ENCODE measurements at regions not wholly inside any gene's neighbourhood (a gene's known extent, or its start where the extent isn't known, plus 50 kb on each side); places are given as distances from the start of the nearest gene placed in this dataset.

DNA sequence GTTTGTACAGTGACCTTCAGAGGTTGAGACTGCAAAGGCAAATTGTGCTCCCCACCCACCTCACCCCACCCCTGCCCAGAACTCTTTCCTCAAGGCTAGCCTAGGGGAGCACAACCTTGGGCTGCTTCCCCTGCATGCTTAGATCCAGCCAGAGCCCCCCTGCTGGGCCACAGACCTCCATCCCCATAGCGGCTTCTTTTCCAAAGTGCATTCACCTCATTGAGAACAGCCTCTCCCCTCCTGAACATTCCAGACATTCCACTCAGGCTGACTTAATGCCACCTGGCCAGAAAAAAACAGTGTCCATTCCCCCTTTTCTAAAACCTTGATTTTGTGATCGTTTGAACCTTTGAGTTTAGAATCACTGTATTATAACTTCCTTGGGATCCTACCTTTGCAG, 124.4 kb upstream of the TOPAZ1 start:
- Histone ChIP-seq H3K79me2 (ENCODE audit: control insufficient read depth, insufficient read depth, low read length) (no peaks in the 10 kb centered on the region), H3K27ac (ENCODE audit: control insufficient read depth, insufficient read depth, low read length) (no peak overlapping the region), H2AFZ (ENCODE audit: control insufficient read depth, low read length) (no peak overlapping the region), H3K4me3 (ENCODE audit: control insufficient read depth in 2 of 3, extremely low read depth in 1 of 3, insufficient read depth in 2 of 3, low read depth in 1 of 3, low read length in 3 of 3) (no peak overlapping the region), H3K36me3 (ENCODE audit: control insufficient read depth in 2 of 2, extremely low read depth in 1 of 2, insufficient read depth in 2 of 2, low read length in 2 of 2) (no peaks in the 10 kb centered on the region), H3K27me3 (ENCODE audit: control insufficient read depth, extremely low read depth, insufficient read depth, low read length) (no peaks in the 10 kb centered on the region), H3K4me2 (ENCODE audit: control insufficient read depth, extremely low read depth, insufficient read depth, low read depth, low read length) (no peak overlapping the region), H3K9me3 (ENCODE audit: control insufficient read depth, low read depth, low read length) (no peaks in the 10 kb centered on the region), H3K9ac (ENCODE audit: control insufficient read depth, extremely low read depth, insufficient read depth, low read length) (no peak overlapping the region), H3K4me1 (ENCODE audit: control insufficient read depth, extremely low read depth, insufficient read depth, low read length) (peaks cover 5% of the 10 kb centered on the region), H4K20me1 (ENCODE audit: control insufficient read depth, extremely low read depth, insufficient read depth, low read length) (no peaks in the 10 kb centered on the region), H3K9me1 (ENCODE audit: control insufficient read depth, extremely low read depth, insufficient read depth, low read length) (no peaks in the 10 kb centered on the region)
- FAIRE-seq (peak; percentile 74), DNase-seq (ENCODE audit: low read depth, low spot score) (no peak)
- dilution Hi-C loops (cut with MboI; ENCODE audit: extremely low pct_ligation_motif_present, low sequenced_read_pairs), result no loop called here
- TF ChIP-seq EZH2 (IDR thresholded peaks at IDR 0.05; ENCODE audit: low read length), result no peak
- TF ChIP-seq, protein P1, sequence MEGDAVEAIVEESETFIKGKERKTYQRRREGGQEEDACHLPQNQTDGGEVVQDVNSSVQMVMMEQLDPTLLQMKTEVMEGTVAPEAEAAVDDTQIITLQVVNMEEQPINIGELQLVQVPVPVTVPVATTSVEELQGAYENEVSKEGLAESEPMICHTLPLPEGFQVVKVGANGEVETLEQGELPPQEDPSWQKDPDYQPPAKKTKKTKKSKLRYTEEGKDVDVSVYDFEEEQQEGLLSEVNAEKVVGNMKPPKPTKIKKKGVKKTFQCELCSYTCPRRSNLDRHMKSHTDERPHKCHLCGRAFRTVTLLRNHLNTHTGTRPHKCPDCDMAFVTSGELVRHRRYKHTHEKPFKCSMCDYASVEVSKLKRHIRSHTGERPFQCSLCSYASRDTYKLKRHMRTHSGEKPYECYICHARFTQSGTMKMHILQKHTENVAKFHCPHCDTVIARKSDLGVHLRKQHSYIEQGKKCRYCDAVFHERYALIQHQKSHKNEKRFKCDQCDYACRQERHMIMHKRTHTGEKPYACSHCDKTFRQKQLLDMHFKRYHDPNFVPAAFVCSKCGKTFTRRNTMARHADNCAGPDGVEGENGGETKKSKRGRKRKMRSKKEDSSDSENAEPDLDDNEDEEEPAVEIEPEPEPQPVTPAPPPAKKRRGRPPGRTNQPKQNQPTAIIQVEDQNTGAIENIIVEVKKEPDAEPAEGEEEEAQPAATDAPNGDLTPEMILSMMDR (optimal IDR thresholded peaks at IDR 0.05 in 1 of 3, IDR thresholded peaks at IDR 0.05 in 1 of 3, conservative IDR thresholded peaks at IDR 0.05 in 1 of 3; ENCODE audit: extremely low read depth in 1 of 3, insufficient read depth in 2 of 3, low read length in 3 of 3), result peak in 1 of 3 experiments; percentile 25

DNA sequence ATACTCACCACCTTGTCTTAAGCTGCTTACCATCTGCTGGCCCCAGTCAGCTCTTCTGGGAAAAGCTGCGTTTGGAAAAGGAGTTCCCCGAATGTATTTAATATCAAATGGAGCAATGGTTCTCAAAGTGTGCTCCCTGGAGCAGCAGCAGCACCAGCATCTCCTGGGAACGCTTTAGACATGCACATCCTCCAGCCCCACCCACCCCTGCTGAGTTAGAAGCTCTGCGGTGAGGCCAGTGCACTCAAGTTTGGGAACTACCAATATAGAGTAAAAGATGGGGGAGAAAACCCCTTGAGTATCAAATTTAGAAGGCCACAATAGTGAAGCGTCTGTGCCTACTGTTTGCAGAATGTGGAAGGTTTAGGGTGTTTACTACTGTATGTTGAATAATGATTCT, 124.0 kb upstream of the TOPAZ1 start:
- no peak overlapping the region for H3K27ac ChIP-seq (ENCODE audit: control insufficient read depth, insufficient read depth, low read length)
- H3K9me1 ChIP-seq (ENCODE audit: control insufficient read depth, extremely low read depth, insufficient read depth, low read length), result no peaks in the 10 kb centered on the region
- no peaks in the 10 kb centered on the region for H3K36me3 ChIP-seq (ENCODE audit: control insufficient read depth in 2 of 2, extremely low read depth in 1 of 2, insufficient read depth in 2 of 2, low read length in 2 of 2)
- no peak overlapping the region for H3K4me3 ChIP-seq (ENCODE audit: control insufficient read depth in 2 of 3, extremely low read depth in 1 of 3, insufficient read depth in 2 of 3, low read depth in 1 of 3, low read length in 3 of 3)
- no peak overlapping the region for H3K9ac ChIP-seq (ENCODE audit: control insufficient read depth, extremely low read depth, insufficient read depth, low read length)
- H3K79me2 ChIP-seq (ENCODE audit: control insufficient read depth, insufficient read depth, low read length), result no peaks in the 10 kb centered on the region
- no peaks in the 10 kb centered on the region for H4K20me1 ChIP-seq (ENCODE audit: control insufficient read depth, extremely low read depth, insufficient read depth, low read length)
- H3K4me2 ChIP-seq (ENCODE audit: control insufficient read depth, extremely low read depth, insufficient read depth, low read depth, low read length), result no peak overlapping the region
- dilution Hi-C loops (cut with MboI; ENCODE audit: extremely low pct_ligation_motif_present, low sequenced_read_pairs), result no loop called here
- peaks cover 5% of the 10 kb centered on the region for H3K4me1 ChIP-seq (ENCODE audit: control insufficient read depth, extremely low read depth, insufficient read depth, low read length)
- DNase-seq (ENCODE audit: low read depth, low spot score) (no peak), FAIRE-seq (no peak)
- no peak for TF ChIP-seq EZH2 (IDR thresholded peaks at IDR 0.05; ENCODE audit: low read length)
- TF ChIP-seq, protein P1 (optimal IDR thresholded peaks at IDR 0.05 in 1 of 3, IDR thresholded peaks at IDR 0.05 in 1 of 3, conservative IDR thresholded peaks at IDR 0.05 in 1 of 3; ENCODE audit: extremely low read depth in 1 of 3, insufficient read depth in 2 of 3, low read length in 3 of 3), result no peak
- no peaks in the 10 kb centered on the region for H3K9me3 ChIP-seq (ENCODE audit: control insufficient read depth, low read depth, low read length)
- no peaks in the 10 kb centered on the region for H3K27me3 ChIP-seq (ENCODE audit: control insufficient read depth, extremely low read depth, insufficient read depth, low read length)
- no peak overlapping the region for H2AFZ ChIP-seq (ENCODE audit: control insufficient read depth, low read length)

Measured in keratinocyte (primary cell).